T-helper 1 cell treated with Interleukin-12 subunit alpha and Interleukin-12 subunit beta and Interleukin-4 antibody, amounts not matched to agents 30 μg/mL and 1 μg/mL, for 36 hours (primary cell): ENCODE measurements at regions not wholly inside any gene's neighbourhood (a gene's known extent, or its start where the extent isn't known, plus 50 kb on each side); places are given as distances from the start of the nearest gene placed in this dataset.
"Not testable (repeated sequence)": the region's sequence is repeated elsewhere in the genome, so short reads cannot be mapped to it uniquely, and the experiment has no call there.

ENCODE experiments used
- H3K27ac Mint-ChIP-seq: one replicate; pipeline ENCODE4 v1.8.0; 2021; ENCODE audit warnings: mild to moderate bottlenecking, mixed read lengths
- H3K27me3 Mint-ChIP-seq: one replicate; pipeline ENCODE4 v1.8.0; 2021; ENCODE audit warnings: low read depth, mixed read lengths
- H3K36me3 Mint-ChIP-seq: one replicate; pipeline ENCODE4 v1.8.0; 2021; ENCODE audit warnings: low read depth, mixed read lengths
- H3K4me1 Mint-ChIP-seq: one replicate; pipeline ENCODE4 v1.8.0; 2021; ENCODE audit warnings: low read depth, mixed read lengths
- H3K4me3 Mint-ChIP-seq: one replicate; pipeline ENCODE4 v1.8.0; 2021; ENCODE audit warnings: mild to moderate bottlenecking, moderate library complexity, mixed read lengths
- H3K9me3 Mint-ChIP-seq: one replicate; pipeline ENCODE4 v1.8.0; 2021; ENCODE audit warnings: mixed read lengths

DNA sequence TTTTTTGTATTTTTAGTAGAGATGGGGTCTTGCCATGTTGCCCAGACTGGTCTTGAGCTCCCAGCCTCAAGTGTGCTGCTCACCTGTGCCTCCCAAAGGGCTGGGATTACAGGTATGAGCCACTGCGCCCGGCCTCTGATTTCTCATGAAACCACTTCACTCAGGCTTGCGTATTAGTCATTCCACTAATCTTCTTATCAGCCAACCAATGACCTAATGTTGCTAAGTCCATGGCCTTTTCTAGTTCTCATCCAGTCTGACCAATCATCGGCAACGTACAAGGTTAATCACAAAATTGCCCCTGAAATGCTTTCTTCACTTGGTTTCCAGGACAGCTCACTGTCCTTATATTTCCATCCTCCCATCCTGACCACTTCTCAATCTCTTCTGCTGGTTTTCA lies 605.3 kb upstream of the SLC10A2 start:
- H3K27ac Mint-ChIP-seq, result no peak overlapping the region
- H3K4me1 Mint-ChIP-seq, result no peaks in the 10 kb centered on the region
- no peaks in the 10 kb centered on the region for H3K36me3 Mint-ChIP-seq
- no peak overlapping the region for H3K4me3 Mint-ChIP-seq
- H3K9me3 Mint-ChIP-seq, result peaks cover 3% of the 10 kb centered on the region
- H3K27me3 Mint-ChIP-seq, result no peaks in the 10 kb centered on the region

DNA sequence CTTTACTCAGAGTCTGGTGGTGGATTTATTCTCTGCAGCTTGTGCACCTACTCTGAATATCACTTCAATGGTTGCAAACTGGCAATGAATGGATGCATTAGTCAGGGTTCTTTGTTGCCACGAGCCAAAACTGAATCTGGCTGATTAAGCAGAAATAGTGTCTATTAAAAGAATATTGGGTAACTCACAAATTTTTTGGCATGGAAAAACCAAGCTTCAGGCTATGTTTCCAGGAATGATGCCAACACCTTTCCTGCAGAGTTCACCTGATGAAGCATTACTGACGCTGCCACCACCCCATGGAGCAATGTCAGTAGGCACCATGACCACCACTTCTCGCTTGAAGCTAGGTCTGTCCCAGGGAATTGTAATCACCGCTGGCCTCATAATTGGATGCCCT lies 597.8 kb upstream of the SLC10A2 start:
- Mint-ChIP-seq H3K9me3 (peaks cover 6% of the 10 kb centered on the region), H3K36me3 (no peaks in the 10 kb centered on the region), H3K27me3 (no peaks in the 10 kb centered on the region), H3K27ac (no peak overlapping the region), H3K4me1 (no peaks in the 10 kb centered on the region), H3K4me3 (no peak overlapping the region)

DNA sequence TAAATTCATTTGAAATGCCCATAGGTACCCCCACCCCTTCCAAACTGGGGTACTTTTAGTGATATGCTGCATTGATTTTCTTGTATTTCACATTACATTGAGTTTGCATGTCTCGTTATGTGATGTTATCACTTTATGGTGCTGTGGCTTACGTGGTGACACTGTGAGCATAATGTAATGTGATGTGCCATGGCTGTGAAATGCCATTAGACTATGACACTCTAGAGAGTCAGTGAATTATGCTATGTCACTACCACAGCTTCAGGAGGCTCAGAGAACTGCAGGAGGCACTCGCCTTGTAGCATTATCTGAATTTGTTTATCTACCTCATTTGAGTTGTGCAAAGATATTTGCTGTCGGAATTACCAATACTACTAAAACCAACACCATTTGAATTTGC lies 590.1 kb upstream of the SLC10A2 start:
- H3K4me3 Mint-ChIP-seq, result no peak overlapping the region
- H3K27ac Mint-ChIP-seq, result no peak overlapping the region
- peaks cover 7% of the 10 kb centered on the region for H3K9me3 Mint-ChIP-seq
- no peaks in the 10 kb centered on the region for H3K4me1 Mint-ChIP-seq
- H3K27me3 Mint-ChIP-seq, result no peaks in the 10 kb centered on the region
- no peaks in the 10 kb centered on the region for H3K36me3 Mint-ChIP-seq

DNA sequence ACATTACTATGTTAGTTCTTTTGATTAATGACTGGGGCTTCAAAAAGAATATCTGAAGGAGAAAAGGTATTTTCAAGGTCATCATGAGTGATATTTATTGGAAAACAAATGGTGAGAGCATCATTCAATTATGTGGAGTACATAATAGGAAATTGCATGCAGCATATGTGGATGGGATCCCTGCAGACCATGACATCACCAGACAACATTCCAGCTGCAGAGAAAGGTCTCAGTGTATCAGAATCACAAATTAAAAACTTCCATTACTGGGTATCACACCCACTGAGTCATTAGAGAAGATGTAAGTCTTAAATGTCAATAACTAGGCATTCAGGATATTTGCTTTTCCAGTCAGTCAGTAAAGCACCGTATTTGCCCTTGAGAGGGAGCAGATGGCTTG lies 574.4 kb upstream of the SLC10A2 start:
- H3K9me3 Mint-ChIP-seq, result no peaks in the 10 kb centered on the region
- no peaks in the 10 kb centered on the region for H3K4me1 Mint-ChIP-seq
- no peaks in the 10 kb centered on the region for H3K36me3 Mint-ChIP-seq
- H3K4me3 Mint-ChIP-seq, result no peak overlapping the region
- H3K27ac Mint-ChIP-seq, result no peak overlapping the region
- no peaks in the 10 kb centered on the region for H3K27me3 Mint-ChIP-seq

DNA sequence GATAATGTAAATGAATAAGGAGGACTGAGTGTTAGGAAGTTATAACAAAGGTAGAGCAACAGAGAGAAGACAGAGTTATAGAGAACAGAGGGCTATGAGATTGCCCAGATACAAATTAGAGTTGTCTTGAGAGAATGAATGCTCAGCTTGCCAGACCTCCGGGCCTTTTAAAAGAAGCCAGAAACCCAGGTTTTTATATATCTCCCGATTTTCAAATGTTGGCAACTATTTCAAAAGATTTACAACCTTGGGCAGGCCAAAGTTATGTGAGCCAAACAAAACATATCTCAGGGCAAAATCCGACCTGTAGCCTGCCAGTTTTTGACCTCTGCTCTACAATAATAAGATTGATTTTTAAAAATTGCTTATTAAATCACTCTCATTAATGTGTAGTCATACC lies 573.1 kb upstream of the SLC10A2 start:
- no peaks in the 10 kb centered on the region for H3K4me1 Mint-ChIP-seq
- no peak overlapping the region for H3K4me3 Mint-ChIP-seq
- no peak overlapping the region for H3K27ac Mint-ChIP-seq
- no peaks in the 10 kb centered on the region for H3K36me3 Mint-ChIP-seq
- no peaks in the 10 kb centered on the region for H3K9me3 Mint-ChIP-seq
- H3K27me3 Mint-ChIP-seq, result no peaks in the 10 kb centered on the region

DNA sequence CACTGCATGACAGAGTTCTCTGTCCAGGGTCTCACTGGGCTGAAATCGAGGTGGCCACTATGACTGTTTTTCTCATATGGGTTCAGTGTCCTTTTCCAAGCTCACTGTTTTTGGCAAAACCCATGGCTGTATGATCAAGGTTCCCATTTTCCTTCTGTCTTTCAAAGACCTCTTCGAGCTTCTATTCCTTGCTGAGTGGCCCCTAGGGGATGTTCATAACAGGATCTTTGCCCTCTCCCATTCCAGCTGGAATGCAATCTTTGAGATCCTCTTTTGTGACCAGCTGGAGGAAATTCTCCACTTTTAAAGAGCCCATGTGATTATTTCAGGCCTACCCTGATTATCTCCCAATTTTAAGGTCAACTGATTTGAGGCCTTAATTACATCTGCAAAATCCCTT lies 572.5 kb upstream of the SLC10A2 start:
- no peak overlapping the region for H3K27ac Mint-ChIP-seq

DNA sequence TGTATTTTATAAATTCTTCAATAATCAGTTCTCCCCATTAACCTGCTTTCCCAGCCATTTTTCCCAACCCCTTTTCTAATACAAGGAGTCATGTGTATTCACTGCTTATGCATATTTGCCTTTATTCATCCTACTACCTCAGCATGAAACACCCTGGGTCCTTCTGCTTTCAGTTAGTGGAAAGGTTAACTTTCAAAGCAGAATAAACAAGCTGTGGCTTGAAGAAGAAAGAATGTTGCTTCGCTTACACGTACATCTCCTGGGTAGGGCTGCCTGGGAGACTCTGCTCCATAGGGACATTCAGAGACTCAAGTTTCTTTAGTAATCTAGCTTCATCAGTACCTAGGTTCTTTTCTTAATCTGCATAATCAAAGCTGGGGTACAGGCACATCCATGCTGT lies 567.8 kb upstream of the SLC10A2 start:
- Mint-ChIP-seq H3K4me1 (no peaks in the 10 kb centered on the region), H3K4me3 (no peak overlapping the region)

More for the DNA sequence above, 572.5 kb upstream of the SLC10A2 start:
- Mint-ChIP-seq H3K36me3 (no peaks in the 10 kb centered on the region), H3K9me3 (no peaks in the 10 kb centered on the region), H3K4me1 (no peaks in the 10 kb centered on the region), H3K27me3 (no peaks in the 10 kb centered on the region), H3K4me3 (no peak overlapping the region)

DNA sequence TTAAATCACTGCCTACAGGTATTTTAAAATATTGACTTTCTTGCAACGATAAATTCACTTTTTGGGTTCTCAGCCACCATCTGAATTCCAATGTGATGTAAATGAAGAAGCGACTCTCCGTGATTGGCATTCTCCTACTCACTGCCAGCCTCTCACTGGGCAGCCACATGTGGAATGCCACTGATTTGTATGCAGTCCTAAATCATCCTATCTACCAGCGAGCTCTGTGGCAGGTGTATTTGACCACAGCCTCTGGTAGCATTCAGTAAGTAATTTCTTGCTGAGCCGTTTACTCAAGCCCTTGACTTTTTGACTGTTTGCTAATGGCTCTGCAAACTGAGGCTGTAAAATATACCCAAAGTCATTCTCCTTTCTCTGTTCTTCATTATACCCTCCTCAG lies 559.0 kb upstream of the SLC10A2 start:
- no peaks in the 10 kb centered on the region for H3K9me3 Mint-ChIP-seq
- H3K4me3 Mint-ChIP-seq, result no peak overlapping the region
- H3K27ac Mint-ChIP-seq, result no peak overlapping the region
- H3K36me3 Mint-ChIP-seq, result no peaks in the 10 kb centered on the region
- no peaks in the 10 kb centered on the region for H3K4me1 Mint-ChIP-seq
- no peaks in the 10 kb centered on the region for H3K27me3 Mint-ChIP-seq

More for the DNA sequence above, 567.8 kb upstream of the SLC10A2 start:
- Mint-ChIP-seq H3K36me3 (no peaks in the 10 kb centered on the region), H3K9me3 (no peaks in the 10 kb centered on the region), H3K27me3 (no peaks in the 10 kb centered on the region), H3K27ac (no peak overlapping the region)

DNA sequence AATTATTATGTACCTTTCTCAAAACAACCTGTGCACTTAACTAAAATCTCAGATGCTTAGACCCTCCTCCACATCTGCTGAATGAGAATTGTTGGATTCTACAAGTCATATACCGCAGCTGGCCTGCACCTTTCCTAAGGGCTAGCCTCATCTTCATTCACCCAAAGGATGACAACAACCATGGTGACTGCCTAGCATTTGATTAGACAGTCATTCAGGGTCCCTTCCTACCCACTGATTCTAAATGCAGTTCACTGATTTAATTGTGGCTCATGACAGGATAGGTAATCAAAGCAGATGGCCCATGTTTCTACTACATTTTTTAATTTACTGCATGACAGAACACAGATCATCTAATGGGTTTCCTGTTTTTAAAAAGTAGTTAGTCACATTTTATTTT lies 551.9 kb upstream of the SLC10A2 start:
- Mint-ChIP-seq H3K4me1 (no peaks in the 10 kb centered on the region), H3K27me3 (no peaks in the 10 kb centered on the region), H3K9me3 (no peaks in the 10 kb centered on the region), H3K4me3 (no peak overlapping the region), H3K27ac (no peak overlapping the region), H3K36me3 (no peaks in the 10 kb centered on the region)

DNA sequence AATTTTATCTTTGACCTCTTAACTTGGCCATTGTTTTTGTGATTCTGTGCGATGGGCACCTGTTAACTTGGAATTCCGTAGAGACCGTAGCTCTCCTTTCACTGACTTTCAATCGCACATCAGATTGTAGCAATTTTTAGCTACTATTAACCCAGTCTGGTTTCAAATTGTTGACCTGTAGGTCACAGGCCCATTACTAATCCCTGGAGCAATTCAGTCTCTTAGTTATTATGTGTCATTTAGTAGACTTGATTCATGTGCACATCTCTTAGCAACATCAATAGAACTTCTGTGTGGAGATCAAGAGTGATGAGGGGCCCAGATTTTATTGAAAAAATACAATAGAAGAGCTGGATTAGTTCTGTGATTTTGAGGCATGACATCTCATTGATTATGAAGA lies 549.6 kb upstream of the SLC10A2 start:
- Mint-ChIP-seq H3K36me3 (no peaks in the 10 kb centered on the region), H3K27ac (no peak overlapping the region), H3K9me3 (no peaks in the 10 kb centered on the region), H3K4me1 (no peaks in the 10 kb centered on the region), H3K4me3 (no peak overlapping the region), H3K27me3 (no peaks in the 10 kb centered on the region)

DNA sequence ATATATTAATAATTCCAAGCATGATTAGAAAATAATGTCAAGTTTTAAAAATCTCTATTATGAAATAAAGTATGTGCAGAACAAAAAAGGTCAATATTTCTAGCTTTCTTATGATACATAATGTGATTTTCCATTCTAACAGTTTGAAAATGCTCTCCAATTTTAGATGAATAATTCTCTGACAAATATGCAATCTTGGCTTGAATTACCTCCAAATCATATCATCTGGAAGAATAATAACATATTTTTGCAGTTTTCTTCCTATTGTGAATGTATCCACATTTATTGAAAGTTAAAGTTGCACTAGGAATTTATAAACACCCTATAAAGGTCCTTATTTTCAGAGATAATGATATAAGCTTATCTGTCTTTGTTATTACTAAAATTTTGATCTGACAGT lies 548.5 kb upstream of the SLC10A2 start:
- Mint-ChIP-seq H3K4me1 (no peaks in the 10 kb centered on the region), H3K27me3 (no peaks in the 10 kb centered on the region), H3K36me3 (no peaks in the 10 kb centered on the region), H3K9me3 (no peaks in the 10 kb centered on the region), H3K27ac (no peak overlapping the region), H3K4me3 (no peak overlapping the region)

DNA sequence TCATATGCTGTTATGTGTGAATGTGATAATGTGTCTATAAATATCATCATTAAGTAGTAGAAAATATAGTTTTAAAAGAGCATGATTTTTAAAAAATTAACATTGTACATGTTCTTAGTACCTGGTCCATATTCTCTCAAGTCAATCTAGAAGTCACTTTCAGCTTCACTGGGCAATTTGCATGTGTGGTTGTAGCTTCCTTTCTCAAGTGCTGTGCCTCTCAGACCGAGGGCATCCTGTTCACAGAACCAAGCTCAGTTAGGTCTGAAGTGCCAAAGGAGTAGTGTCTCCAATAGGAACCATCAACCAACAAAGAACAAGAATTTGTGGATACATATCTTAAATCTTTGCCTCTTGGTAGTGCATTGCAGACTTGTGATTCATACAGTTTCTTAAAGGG lies 541.8 kb upstream of the SLC10A2 start:
- Mint-ChIP-seq H3K4me3 (no peak overlapping the region), H3K36me3 (no peaks in the 10 kb centered on the region), H3K9me3 (no peaks in the 10 kb centered on the region), H3K27me3 (no peaks in the 10 kb centered on the region), H3K27ac (no peak overlapping the region), H3K4me1 (no peaks in the 10 kb centered on the region)

DNA sequence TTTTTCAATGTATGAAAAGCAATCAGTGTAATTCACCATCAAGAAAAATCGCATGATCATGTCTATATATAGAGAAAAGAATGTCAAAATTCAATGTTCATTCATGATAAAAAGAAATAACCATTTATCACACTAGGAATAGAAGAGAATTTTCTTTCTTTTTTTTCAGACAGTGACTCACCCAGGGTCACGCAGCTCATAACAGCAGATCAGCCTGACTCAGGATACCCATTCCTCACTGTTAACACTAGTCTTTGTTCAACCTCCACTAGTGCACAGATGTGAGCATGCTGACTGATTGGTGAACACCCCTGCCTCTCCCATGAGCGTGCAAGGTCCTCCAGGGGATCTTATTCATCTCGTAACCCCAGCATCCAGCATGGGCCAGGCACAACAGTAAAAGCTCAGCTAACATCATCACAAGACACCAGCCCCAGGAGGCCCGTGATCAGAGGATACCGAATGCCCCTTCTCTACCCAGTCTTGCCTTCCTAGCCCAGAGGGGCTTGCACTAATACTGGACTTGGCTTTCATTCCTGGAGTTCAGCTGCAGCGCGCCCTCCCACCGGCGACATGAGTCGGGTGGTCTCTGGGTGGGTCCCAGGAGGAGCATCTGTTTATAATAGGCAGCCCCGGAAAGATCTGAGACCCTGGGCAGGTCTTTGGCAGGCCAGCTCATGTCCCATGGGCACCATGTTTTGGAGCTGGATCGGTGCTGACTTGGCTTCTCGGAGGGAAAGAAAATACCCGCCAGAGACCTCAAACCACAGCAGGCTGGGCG lies 539.5 kb upstream of the SLC10A2 start:
- Mint-ChIP-seq H3K36me3 (no peaks in the 10 kb centered on the region), H3K27ac (no peak overlapping the region), H3K4me1 (no peaks in the 10 kb centered on the region), H3K9me3 (peaks cover 14% of the 10 kb centered on the region), H3K4me3 (no peak overlapping the region), H3K27me3 (no peaks in the 10 kb centered on the region)

DNA sequence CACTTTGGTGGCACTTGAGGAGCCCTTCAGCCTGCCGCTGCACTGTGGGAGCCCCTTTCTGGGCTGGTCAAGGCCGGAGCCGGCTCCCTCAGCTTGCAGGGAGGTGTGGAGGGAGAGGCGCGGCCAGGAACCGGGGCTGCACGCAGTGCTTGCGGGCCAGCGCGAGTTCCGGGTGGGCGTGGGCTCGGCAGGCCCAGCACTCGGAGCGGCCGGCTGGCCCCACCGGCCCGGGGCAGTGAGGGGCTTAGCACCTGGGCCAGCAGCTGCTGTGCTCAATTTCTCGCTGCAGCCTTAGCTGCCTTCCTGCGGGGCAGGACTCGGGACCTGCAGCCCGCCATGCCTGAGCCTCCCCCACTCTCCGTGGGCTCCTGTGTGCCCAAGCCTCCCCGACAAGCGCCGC lies 533.7 kb upstream of the SLC10A2 start:
- H3K27me3 Mint-ChIP-seq, H3K4me1 Mint-ChIP-seq, H3K36me3 Mint-ChIP-seq, H3K27ac Mint-ChIP-seq, H3K4me3 Mint-ChIP-seq: not testable (repeated sequence)
- peaks cover 14% of the 10 kb centered on the region for H3K9me3 Mint-ChIP-seq

DNA sequence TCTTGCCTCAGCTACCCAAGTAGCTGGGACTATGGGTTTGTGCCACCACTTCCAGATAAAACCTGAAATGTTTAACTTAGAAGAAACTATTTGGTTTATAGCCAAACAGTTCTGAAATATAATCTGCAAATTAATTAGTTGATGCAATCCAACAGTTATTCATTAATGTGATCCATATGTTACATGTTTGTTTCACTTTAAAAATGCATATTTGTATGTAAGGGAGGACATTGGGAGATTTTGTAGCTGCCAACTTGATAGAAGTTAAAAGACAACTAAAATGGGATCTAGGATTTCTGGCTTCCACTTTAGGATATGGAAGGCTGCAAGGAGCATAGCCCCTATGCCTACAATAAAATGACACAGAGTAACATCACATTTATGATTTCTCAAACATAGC lies 532.5 kb upstream of the SLC10A2 start:
- Mint-ChIP-seq H3K9me3 (peaks cover 14% of the 10 kb centered on the region), H3K4me3 (no peak overlapping the region), H3K4me1 (no peaks in the 10 kb centered on the region), H3K27me3 (no peaks in the 10 kb centered on the region), H3K27ac (no peak overlapping the region), H3K36me3 (no peaks in the 10 kb centered on the region)

DNA sequence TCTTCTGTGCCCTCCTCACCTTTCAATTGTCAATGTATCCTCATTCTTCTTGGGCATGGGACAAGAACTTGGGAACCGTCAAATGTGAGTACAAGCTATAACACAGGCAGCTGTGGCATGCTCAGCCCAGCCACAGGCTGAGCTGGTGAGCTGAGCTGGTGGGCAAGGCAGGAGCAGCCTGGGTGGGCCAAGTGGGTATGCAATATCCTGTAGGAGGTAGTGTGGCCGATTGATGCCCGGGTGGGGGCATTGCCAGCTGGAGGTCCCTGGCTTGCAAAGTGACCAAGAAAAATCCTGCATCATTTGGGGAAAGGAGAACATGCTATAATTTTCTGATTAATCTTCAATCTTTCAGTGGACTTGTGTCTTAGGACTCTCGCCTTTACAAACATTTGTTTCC lies 507.2 kb upstream of the SLC10A2 start:
- peaks cover 5% of the 10 kb centered on the region for H3K9me3 Mint-ChIP-seq

More for the DNA sequence above, 507.2 kb upstream of the SLC10A2 start:
- Mint-ChIP-seq H3K27me3 (no peaks in the 10 kb centered on the region), H3K4me1 (no peaks in the 10 kb centered on the region), H3K4me3 (no peak overlapping the region), H3K36me3 (no peaks in the 10 kb centered on the region), H3K27ac (no peak overlapping the region)
